ENCODE measurements at regions not wholly inside any gene's neighbourhood (a gene's known extent, or its start where the extent isn't known, plus 50 kb on each side); places are given as distances from the start of the nearest gene placed in this dataset.

GRCh38 chr11:70612459-70613141 lies 214.3 kb downstream of the CTTN start:
- DNase-seq (ENCODE audit: low read depth in 1 of 2, low spot score in 1 of 2): no peak
- in situ Hi-C loops (cut with HindIII; ENCODE audit: low pct_unique_long_range_greater_than_20kb, low sequenced_read_pairs): no loop called here
- TF ChIP-seq JUND (IDR thresholded peaks at IDR 0.05; ENCODE audit: low read depth): no peak

DNA sequence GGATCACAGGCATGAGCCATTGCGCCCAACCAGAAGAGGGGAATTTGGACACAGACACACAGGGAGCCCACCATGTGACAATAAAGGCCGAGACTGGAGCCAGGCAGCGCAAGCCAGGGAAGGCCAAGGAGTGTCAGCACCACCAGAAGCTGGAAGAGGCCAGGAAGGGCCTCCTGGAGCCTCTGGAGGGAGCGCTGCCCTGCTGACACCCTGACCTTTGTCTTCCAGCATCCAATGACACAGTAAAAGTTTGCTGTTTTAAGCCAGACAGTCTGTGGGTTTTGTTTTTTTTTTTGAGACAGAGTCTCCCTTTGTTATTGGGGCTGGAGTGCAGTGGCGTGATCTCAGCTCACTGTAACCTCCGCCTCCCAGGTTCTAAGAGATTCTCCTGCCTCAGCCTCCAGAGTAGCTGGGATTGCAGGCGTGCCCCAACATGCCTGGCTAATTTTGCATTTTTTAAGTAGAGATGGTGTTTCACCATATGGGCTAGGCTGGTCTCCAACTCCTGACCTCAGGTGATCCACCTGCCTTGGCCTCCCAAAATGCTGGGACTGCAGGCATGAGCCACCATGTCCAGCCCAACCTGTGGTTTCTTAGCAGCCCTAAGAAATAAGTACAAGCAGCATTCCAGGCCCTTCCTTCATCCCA lies 215.8 kb downstream of the CTTN start:
- DNase-seq (ENCODE audit: low read depth in 1 of 2, low spot score in 1 of 2): no peak
- in situ Hi-C loops (cut with HindIII; ENCODE audit: low pct_unique_long_range_greater_than_20kb, low sequenced_read_pairs): no loop called here
- TF ChIP-seq JUND (IDR thresholded peaks at IDR 0.05; ENCODE audit: low read depth): no peak

GRCh38 chr11:70615036-70615875 lies 216.9 kb downstream of the CTTN start:
- no peak for DNase-seq (ENCODE audit: low read depth in 1 of 2, low spot score in 1 of 2)
- no peak for TF ChIP-seq JUND (IDR thresholded peaks at IDR 0.05; ENCODE audit: low read depth)
- in situ Hi-C loops (cut with HindIII; ENCODE audit: low pct_unique_long_range_greater_than_20kb, low sequenced_read_pairs): no loop called here

DNA sequence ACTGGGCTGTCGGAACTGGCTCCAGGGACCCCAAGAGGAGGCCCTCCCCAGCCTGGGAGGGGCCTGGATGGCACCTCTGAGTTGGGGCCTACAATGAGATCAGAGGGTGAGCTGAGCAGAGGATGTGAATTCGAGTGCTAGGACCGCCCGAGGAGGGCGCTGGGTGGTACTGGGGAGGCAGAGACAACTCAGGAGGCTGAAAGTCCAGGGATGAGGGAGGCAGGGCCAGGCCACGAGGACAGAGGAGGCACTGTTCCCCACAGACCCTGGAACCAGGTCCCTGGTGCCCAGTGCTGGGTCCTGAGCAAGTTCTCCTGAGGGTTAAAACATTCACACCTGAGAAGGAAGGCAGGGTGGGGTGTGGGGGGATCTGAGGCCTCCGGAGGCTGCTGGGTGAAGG lies 218.0 kb downstream of the CTTN start:
- no peak for TF ChIP-seq JUND (IDR thresholded peaks at IDR 0.05; ENCODE audit: low read depth)
- no peak for DNase-seq (ENCODE audit: low read depth in 1 of 2, low spot score in 1 of 2)
- in situ Hi-C loops (cut with HindIII; ENCODE audit: low pct_unique_long_range_greater_than_20kb, low sequenced_read_pairs): no loop called here

DNA sequence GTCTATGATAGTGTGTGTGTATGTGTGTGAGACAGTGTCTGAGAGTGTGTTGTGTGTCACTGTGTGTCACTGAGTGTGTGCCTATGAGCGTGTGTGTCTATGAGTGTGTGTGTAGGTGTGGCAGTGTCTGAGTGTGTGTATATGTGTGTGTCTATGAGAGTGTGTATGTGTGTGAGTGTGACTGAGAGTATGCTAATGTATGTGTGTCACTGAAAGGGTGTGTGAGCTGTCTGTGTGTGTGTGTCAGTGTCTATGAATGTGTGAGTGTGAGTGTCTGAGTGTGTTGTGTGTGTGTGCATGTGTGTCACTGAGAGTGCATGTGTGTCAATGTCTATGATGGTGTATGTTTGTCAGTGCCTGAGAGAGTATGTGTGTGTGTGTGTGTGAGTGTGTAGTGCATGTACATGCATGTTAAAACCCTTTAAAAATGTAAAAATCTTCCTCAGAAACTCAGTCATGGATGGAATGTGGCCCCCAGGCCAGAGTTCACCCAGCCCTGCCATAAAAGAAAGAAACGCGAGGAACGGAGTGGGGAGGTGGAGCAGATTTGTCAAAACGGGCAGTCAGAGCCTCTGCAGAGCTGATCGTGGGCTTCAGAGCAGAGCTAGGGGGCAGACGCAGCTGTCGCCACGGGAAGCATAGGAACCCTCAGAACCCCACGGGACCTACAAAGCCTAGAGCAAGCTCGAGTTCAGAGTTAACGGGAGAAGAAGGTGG lies 218.8 kb downstream of the CTTN start:
- in situ Hi-C loops (cut with HindIII; ENCODE audit: low pct_unique_long_range_greater_than_20kb, low sequenced_read_pairs): no loop called here
- DNase-seq (ENCODE audit: low read depth in 1 of 2, low spot score in 1 of 2): no peak
- TF ChIP-seq JUND (IDR thresholded peaks at IDR 0.05; ENCODE audit: low read depth): no peak

- no peak for TF ChIP-seq JUND (IDR thresholded peaks at IDR 0.05; ENCODE audit: low read depth)
- in situ Hi-C loops (cut with HindIII; ENCODE audit: low pct_unique_long_range_greater_than_20kb, low sequenced_read_pairs): no loop called here
- DNase-seq (ENCODE audit: low read depth in 1 of 2, low spot score in 1 of 2): no peak
Observed at GRCh38 chr11:70618431-70619101, 220.2 kb downstream of the CTTN start.

DNA sequence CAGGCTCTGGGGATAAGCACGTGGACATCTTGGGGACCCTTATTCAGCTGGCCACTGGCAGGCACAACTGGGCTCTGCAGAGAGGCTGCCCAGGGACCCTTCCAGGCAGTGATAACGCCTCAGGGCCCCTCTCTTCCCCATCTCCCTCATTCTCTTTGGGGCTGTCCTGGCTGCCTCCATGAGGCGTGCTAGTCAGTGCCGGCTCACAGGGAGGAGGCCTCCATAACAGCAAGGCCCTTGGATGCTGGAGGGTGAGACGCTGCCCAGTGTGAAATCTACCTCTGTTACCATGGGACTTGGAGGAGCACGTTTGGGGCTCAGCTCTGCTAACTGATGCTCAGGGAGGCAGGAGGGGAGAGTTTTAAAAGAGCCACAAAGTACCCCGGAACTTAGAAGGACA lies 221.3 kb downstream of the CTTN start:
- no peak for TF ChIP-seq JUND (IDR thresholded peaks at IDR 0.05; ENCODE audit: low read depth)
- in situ Hi-C loops (cut with HindIII; ENCODE audit: low pct_unique_long_range_greater_than_20kb, low sequenced_read_pairs): no loop called here
- DNase-seq (ENCODE audit: low read depth in 1 of 2, low spot score in 1 of 2): no peak

DNA sequence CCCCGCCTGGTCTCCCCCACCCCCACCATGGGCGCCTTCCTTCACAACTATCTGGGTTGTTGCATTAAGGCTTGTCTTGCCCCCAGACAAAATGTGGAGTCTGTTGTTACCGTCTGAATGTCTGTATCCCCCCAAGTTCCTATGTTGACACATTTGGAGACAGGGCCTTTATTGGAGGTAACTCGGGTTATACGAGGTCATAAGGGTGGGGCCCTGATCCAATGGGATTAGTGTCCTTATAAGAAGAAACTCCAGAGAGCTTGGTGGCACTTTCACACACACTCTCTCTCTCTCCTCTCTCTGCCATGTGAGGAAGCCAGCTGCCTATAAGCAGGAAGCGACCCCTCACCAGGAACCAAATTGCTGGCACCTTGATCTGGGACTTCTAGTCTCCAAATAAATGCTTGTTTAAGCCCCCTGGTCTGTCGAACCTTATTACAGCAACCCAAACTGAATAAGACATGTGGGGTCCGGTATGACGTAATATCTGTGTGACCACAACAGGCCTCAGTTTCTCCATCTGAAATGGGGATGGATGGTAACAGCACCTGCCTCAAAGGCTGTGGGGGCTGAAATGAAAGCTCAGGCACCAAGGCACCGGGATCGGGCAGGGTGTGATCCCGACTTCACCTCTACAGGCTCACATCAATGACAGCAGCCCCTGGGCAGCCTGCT lies 222.3 kb downstream of the CTTN start:
- DNase-seq (ENCODE audit: low read depth in 1 of 2, low spot score in 1 of 2): no peak
- no peak for TF ChIP-seq JUND (IDR thresholded peaks at IDR 0.05; ENCODE audit: low read depth)
- in situ Hi-C loops (cut with HindIII; ENCODE audit: low pct_unique_long_range_greater_than_20kb, low sequenced_read_pairs): no loop called here

DNA sequence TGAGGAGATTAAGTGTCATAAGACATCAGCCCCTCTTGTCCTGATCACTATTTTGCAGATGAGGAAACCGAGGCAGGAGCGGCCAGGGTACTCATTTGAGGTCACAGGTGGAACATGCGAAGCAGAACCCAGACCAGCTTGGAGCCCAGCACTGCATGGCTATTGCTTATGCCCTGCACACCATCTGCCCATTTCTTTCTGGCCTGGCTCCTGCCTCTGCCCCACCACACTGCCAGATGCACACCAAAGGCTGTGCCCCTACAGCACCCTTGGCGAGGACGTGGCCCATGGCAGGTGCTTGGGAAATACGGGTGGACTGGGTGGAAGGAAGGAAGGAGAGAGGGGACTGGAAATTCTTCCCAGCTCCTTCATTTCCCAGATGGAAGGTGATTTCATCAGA lies 222.9 kb downstream of the CTTN start:
- in situ Hi-C loops (cut with HindIII; ENCODE audit: low pct_unique_long_range_greater_than_20kb, low sequenced_read_pairs): no loop called here
- DNase-seq (ENCODE audit: low read depth in 1 of 2, low spot score in 1 of 2): no peak
- no peak for TF ChIP-seq JUND (IDR thresholded peaks at IDR 0.05; ENCODE audit: low read depth)

DNA sequence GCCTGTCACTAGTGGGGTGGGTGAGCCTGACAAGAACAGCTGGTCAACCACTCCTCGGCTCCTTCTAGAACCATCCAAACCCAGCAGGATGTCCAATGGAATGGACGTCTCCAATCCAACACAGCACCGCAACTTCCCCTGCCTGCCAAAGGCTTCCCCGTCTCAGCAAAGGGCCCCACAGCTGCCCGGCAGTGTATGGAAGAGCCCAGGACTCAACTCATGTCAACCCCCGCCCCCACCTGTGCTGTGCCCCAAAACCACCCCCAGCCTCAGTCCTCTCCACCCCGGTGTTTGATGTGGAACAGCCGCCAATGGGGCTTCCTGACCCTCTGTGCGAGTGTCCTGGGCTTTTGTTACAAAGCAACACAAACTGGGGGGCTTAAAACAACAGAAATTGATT lies 223.8 kb downstream of the CTTN start:
- in situ Hi-C loops (cut with HindIII; ENCODE audit: low pct_unique_long_range_greater_than_20kb, low sequenced_read_pairs): no loop called here
- no peak for TF ChIP-seq JUND (IDR thresholded peaks at IDR 0.05; ENCODE audit: low read depth)
- DNase-seq (ENCODE audit: low read depth in 1 of 2, low spot score in 1 of 2): no peak

GRCh38 chr11:70623906-70624597 lies 225.7 kb downstream of the CTTN start:
- in situ Hi-C loops (cut with HindIII; ENCODE audit: low pct_unique_long_range_greater_than_20kb, low sequenced_read_pairs): no loop called here
- DNase-seq (ENCODE audit: low read depth in 1 of 2, low spot score in 1 of 2): no peak
- no peak for TF ChIP-seq JUND (IDR thresholded peaks at IDR 0.05; ENCODE audit: low read depth)
